ENCODE measurements at regions not wholly inside any gene's neighbourhood (a gene's known extent, or its start where the extent isn't known, plus 50 kb on each side); places are given as distances from the start of the nearest gene placed in this dataset.
"Not testable (repeated sequence)": the region's sequence is repeated elsewhere in the genome, so short reads cannot be mapped to it uniquely, and the experiment has no call there.

DNA sequence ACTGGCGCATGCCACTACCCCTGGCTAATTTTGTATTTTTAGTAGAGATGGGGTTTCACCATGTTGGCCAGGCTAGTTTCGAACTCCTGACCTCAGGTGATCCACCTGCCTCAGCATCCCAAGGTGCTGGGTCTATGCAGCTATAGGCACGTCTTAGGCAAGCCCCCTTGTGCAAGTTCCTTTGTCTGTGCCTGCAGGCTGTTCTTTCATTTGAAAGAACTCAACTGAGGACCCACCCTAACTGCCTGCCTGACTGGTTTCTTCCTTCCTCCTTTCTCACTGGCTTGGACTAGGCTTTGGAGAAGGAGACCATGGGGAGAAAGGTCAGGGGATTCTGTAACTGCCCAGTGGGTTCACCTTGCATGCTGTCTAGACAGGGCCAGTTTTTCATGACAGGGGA lies 361.0 kb downstream of the TYW1 start:
- TF ChIP-seq, protein P1, sequence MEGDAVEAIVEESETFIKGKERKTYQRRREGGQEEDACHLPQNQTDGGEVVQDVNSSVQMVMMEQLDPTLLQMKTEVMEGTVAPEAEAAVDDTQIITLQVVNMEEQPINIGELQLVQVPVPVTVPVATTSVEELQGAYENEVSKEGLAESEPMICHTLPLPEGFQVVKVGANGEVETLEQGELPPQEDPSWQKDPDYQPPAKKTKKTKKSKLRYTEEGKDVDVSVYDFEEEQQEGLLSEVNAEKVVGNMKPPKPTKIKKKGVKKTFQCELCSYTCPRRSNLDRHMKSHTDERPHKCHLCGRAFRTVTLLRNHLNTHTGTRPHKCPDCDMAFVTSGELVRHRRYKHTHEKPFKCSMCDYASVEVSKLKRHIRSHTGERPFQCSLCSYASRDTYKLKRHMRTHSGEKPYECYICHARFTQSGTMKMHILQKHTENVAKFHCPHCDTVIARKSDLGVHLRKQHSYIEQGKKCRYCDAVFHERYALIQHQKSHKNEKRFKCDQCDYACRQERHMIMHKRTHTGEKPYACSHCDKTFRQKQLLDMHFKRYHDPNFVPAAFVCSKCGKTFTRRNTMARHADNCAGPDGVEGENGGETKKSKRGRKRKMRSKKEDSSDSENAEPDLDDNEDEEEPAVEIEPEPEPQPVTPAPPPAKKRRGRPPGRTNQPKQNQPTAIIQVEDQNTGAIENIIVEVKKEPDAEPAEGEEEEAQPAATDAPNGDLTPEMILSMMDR (IDR thresholded peaks at IDR 0.05), result not testable (repeated sequence)
- TF ChIP-seq POLR2A (IDR thresholded peaks at IDR 0.05), result not testable (repeated sequence)
